Endothelial cell of umbilical vein (primary cell): ENCODE measurements at regions not wholly inside any gene's neighbourhood (a gene's known extent, or its start where the extent isn't known, plus 50 kb on each side); places are given as distances from the start of the nearest gene placed in this dataset.
A peak's percentile ranks its signal among the peaks of the same experiment; 100 is the strongest.

Experiments used
- BruUV-seq: library from RNA; stranded (reverse); fragments of 400-500 nt; replicated peaks from 2 replicates; lab custom pipeline; 2021; lab: Mats Ljungman, UMichigan
- CTCF ChIA-PET: fragments of 300-600, 350-600 bp; sonication (Branson Sonifier 250); formaldehyde crosslinking; loops from one replicate; lab custom pipeline; 2021; ENCODE audit warnings: antibody characterized with exemption, inconsistent platforms; lab: Charles Lee
- POLR2A ChIA-PET: fragments of 300-600, 350-600 bp; sonication (Branson Sonifier 250); formaldehyde crosslinking; loops from one replicate; lab custom pipeline; 2021; ENCODE audit warnings: antibody characterized with exemption, inconsistent platforms; lab: Charles Lee
- DNase-seq: peaks from one replicate; pipeline ENCODE4 v3.0.0-alpha.2; 2011; ENCODE audit warnings: low read depth, low spot score
- FAIRE-seq: peaks from 2 replicates; lab custom pipeline; 2011; peaks lifted over from hg19 to GRCh38; lab: Jason Lieb, UNC
- H2AFZ ChIP-seq: 2 replicates; pipeline ENCODE4 v1.6.0; 2012; ENCODE audit warnings: low read depth, low read length, control low read depth, inconsistent platforms
- H3K27ac ChIP-seq: 2 replicates; pipeline ENCODE4 v1.5.1; 2011; ENCODE audit warnings: low read depth, mild to moderate bottlenecking, control low read depth, low read length, moderate library complexity; ENCODE audit not compliant: insufficient read depth
- H3K27me3 ChIP-seq, 2 experiments: 2 replicates each; pipeline versions ENCODE4 v1.6.0 to v1.6.1; 2011; ENCODE audit warnings: low read length in 2 of 2, mixed read lengths in 1 of 2; ENCODE audit not compliant: control insufficient read depth in 2 of 2, insufficient read depth in 2 of 2
- H3K36me3 ChIP-seq, 2 experiments: 2 replicates in 1 of 2; 3 replicates in 1 of 2; pipeline ENCODE4 v1.5.1; 2011; ENCODE audit warnings: low read length in 2 of 2, mild to moderate bottlenecking in 1 of 2, moderate library complexity in 1 of 2; ENCODE audit not compliant: control insufficient read depth in 2 of 2, insufficient read depth in 2 of 2; ENCODE audit errors: extremely low read depth in 1 of 2
- H3K4me1 ChIP-seq: 3 replicates; pipeline ENCODE4 v1.5.1; 2011; ENCODE audit warnings: mild to moderate bottlenecking, low read length; ENCODE audit not compliant: control insufficient read depth, insufficient read depth; ENCODE audit errors: extremely low read depth
- H3K4me2 ChIP-seq: 2 replicates; pipeline ENCODE4 v1.6.1; 2011; ENCODE audit warnings: low read length, control low read depth, mixed read lengths; ENCODE audit not compliant: insufficient read depth
- H3K4me3 ChIP-seq, 3 experiments: fragments of 200-600 bp in 1 of 3; sonication (generic), shearing (Covaris generic) in 1 of 3; replicated peaks in 1 of 3; 2 replicates each; pipeline ENCODE4 v1.5.1; 2011 to 2016; ENCODE audit warnings: control low read depth in 3 of 3, low read length in 3 of 3, mild to moderate bottlenecking in 2 of 3, inconsistent platforms in 1 of 3, low read depth in 1 of 3, moderate library complexity in 1 of 3; ENCODE audit not compliant: insufficient read depth in 1 of 3
- H3K79me2 ChIP-seq: 2 replicates; pipeline ENCODE4 v1.6.0; 2012; ENCODE audit warnings: low read length, inconsistent platforms; ENCODE audit not compliant: control insufficient read depth, insufficient read depth
- H3K9ac ChIP-seq: replicated peaks from 2 replicates; pipeline ENCODE3; 2011; ENCODE audit warnings: low read length, control low read depth; ENCODE audit not compliant: insufficient read depth; ENCODE audit errors: extremely low read depth
- H3K9me1 ChIP-seq: replicated peaks from 3 replicates; pipeline ENCODE4 v1.6.0; 2011; ENCODE audit warnings: mild to moderate bottlenecking, low read length; ENCODE audit not compliant: control insufficient read depth, insufficient read depth; ENCODE audit errors: extremely low read depth
- H3K9me3 ChIP-seq: replicated peaks from 2 replicates; pipeline ENCODE4 v1.5.1; 2012; ENCODE audit warnings: low read length, inconsistent platforms; ENCODE audit not compliant: control insufficient read depth, insufficient read depth
- H4K20me1 ChIP-seq: replicated peaks from 2 replicates; pipeline ENCODE3; 2011; ENCODE audit warnings: mild to moderate bottlenecking, low read length; ENCODE audit not compliant: control insufficient read depth, insufficient read depth; ENCODE audit errors: extremely low read depth
- EZH2 ChIP-seq: IDR thresholded peaks from 2 replicates; pipeline ENCODE4 v1.6.1; 2012; ENCODE audit warnings: borderline replicate concordance, low read depth, mild to moderate bottlenecking, moderate library complexity, low read length, inconsistent platforms; ENCODE audit not compliant: severe bottlenecking
- FOS ChIP-seq: IDR thresholded peaks from 2 replicates; pipeline ENCODE4 v1.6.1; 2011; ENCODE audit warnings: mild to moderate bottlenecking, low read length, moderate library complexity, borderline replicate concordance; ENCODE audit not compliant: insufficient read depth
- GATA2 ChIP-seq: IDR thresholded peaks from 2 replicates; pipeline ENCODE4 v1.7.0; 2011; ENCODE audit warnings: low read depth, mild to moderate bottlenecking, moderate library complexity, mixed read lengths, low read length; ENCODE audit not compliant: insufficient read length, insufficient read depth
- JUN ChIP-seq: IDR thresholded peaks from 2 replicates; pipeline ENCODE4 v1.6.1; 2011; ENCODE audit warnings: borderline replicate concordance, low read depth; ENCODE audit not compliant: insufficient read length, insufficient read depth
- MYC ChIP-seq: IDR thresholded peaks from one replicate; pipeline ENCODE4 v1.6.1; 2011; ENCODE audit warnings: mild to moderate bottlenecking, low read depth, low read length
- POLR2A ChIP-seq: IDR thresholded peaks from 2 replicates; pipeline ENCODE4 v1.6.1; 2012; ENCODE audit warnings: low read depth, mild to moderate bottlenecking, control low read depth, low read length
- POLR2AphosphoS5 ChIP-seq: IDR thresholded peaks from 2 replicates; pipeline ENCODE4 v1.6.1; 2012; ENCODE audit warnings: low read depth, mild to moderate bottlenecking, control low read depth, low read length, moderate library complexity; ENCODE audit not compliant: insufficient read depth
- dilution Hi-C: fragments of 300-500 bp; cut with MboI; formaldehyde crosslinking; loops from one replicate; pipeline ENCODE4 v1.15.0; 2019; ENCODE audit warnings: low sequenced_read_pairs; ENCODE audit not compliant: extremely low pct_ligation_motif_present
- intact Hi-C: fragments of 100-400 bp; cut with micrococcal nuclease; formaldehyde crosslinking; loops from one replicate; pipeline ENCODE4 v1.10.0; 2022
- TF ChIP-seq, protein P1 (sequence below), 2 donors: IDR thresholded peaks; 1 replicate in 1 of 2; 2 replicates in 1 of 2; pipeline ENCODE4 v1.5.1; 2011; ENCODE audit warnings: low read length in 2 of 2, mild to moderate bottlenecking in 2 of 2, moderate library complexity in 2 of 2, control low read depth in 1 of 2, inconsistent platforms in 1 of 2, low read depth in 1 of 2; ENCODE audit not compliant: insufficient read depth in 1 of 2; ENCODE audit errors: extremely low read depth in 1 of 2
- TF ChIP-seq, protein P2 (sequence below): IDR thresholded peaks from 2 replicates; pipeline ENCODE4 v1.6.1; 2011; ENCODE audit not compliant: insufficient read depth, insufficient read length

DNA sequence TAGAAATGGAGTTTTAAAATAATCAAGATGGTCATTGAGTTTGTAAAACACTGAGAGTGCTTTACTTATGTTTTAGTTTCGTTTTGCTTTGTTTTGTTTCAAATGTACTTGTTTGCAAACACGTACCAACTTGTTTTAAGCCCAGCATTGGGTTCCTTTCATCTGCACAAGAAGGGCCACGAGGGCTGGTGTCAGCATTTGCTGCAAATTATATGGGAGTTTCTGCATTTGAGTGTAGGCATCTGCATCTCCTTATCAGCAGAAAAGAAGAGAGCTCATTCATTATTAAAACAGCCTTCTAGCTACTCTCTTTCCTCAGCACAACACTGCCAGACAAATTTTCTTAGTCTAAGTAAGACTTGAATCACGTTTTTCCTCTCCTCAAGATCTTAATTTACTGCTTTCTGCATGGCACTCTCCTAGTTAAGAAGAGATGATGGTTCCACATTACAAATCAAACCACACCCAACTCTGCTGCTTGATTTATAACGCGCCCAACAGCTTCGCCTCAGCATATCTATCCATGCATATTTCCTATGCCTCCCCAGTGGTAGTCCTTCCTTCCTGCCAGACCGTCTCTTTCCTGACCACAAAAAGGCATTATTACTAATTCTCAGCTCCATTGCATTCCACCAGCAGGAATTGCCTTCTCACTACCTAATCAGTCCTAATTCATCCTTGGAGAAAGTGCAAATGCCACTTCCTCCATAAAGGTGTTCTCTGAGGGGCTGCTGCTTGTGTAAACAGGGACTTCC is 95.2 kb upstream of the CAST start:
- peak; percentile 67 for FAIRE-seq
- Histone ChIP-seq H3K9me3 (no peaks in the 10 kb centered on the region), H3K79me2 (no peaks in the 10 kb centered on the region), H4K20me1 (no peaks in the 10 kb centered on the region), H3K36me3 (no peaks in the 10 kb centered on the region), H3K9me1 (no peaks in the 10 kb centered on the region), H3K9ac (peak overlapping the region; percentile 90), H3K27ac (peak overlapping the region; percentile 97), H2AFZ (no peak overlapping the region), H3K27me3 (no peaks in the 10 kb centered on the region), H3K4me2 (peak overlapping the region; percentile 63), H3K4me3 (peak overlapping the region in 1 of 3 experiments; percentile 19), H3K4me1 (peaks cover 78% of the 10 kb centered on the region)
- peak; percentile 63 for TF ChIP-seq JUN
- TF ChIP-seq FOS, result peak; percentile 77
- peak; percentile 68 for TF ChIP-seq POLR2A
- no peak for TF ChIP-seq EZH2
- TF ChIP-seq, protein P1, sequence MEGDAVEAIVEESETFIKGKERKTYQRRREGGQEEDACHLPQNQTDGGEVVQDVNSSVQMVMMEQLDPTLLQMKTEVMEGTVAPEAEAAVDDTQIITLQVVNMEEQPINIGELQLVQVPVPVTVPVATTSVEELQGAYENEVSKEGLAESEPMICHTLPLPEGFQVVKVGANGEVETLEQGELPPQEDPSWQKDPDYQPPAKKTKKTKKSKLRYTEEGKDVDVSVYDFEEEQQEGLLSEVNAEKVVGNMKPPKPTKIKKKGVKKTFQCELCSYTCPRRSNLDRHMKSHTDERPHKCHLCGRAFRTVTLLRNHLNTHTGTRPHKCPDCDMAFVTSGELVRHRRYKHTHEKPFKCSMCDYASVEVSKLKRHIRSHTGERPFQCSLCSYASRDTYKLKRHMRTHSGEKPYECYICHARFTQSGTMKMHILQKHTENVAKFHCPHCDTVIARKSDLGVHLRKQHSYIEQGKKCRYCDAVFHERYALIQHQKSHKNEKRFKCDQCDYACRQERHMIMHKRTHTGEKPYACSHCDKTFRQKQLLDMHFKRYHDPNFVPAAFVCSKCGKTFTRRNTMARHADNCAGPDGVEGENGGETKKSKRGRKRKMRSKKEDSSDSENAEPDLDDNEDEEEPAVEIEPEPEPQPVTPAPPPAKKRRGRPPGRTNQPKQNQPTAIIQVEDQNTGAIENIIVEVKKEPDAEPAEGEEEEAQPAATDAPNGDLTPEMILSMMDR (IDR thresholded peaks at IDR 0.05; ENCODE audit: extremely low read depth in 1 of 2, insufficient read depth in 1 of 2, low read depth in 1 of 2, low read length in 2 of 2), result no peak
- TF ChIP-seq GATA2, result peak; percentile 98
- TF ChIP-seq POLR2AphosphoS5, result peak; percentile 94
- TF ChIP-seq MYC, result no peak
- TF ChIP-seq, protein P2, sequence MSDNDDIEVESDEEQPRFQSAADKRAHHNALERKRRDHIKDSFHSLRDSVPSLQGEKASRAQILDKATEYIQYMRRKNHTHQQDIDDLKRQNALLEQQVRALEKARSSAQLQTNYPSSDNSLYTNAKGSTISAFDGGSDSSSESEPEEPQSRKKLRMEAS, result no peak
- peak; percentile 83 for DNase-seq
- ChIA-PET POLR2A (interaction anchor here (1.1 to 1.8 kb wide), 3 partner anchors 18 to 20 kb away, joined by 4 to 7 read pairs (median 6); no protein-coding TSS in a partner anchor), CTCF (interaction anchor here (0.9 to 2.7 kb wide), 8 partner anchors 12 to 223 kb away, joined by 3 to 16 read pairs (median 4); no protein-coding TSS in a partner anchor)
- BruUV-seq, result TSS peak; percentile 65
- dilution Hi-C loops, result no loop called here
- intact Hi-C loops, result loop anchor here (1.0 to 5.0 kb wide), 9 partner anchors 17 to 1740 kb away; no protein-coding TSS in a partner anchor
